ENCODE measurements at regions not wholly inside any gene's neighbourhood (a gene's known extent, or its start where the extent isn't known, plus 50 kb on each side); places are given as distances from the start of the nearest gene placed in this dataset.

DNA sequence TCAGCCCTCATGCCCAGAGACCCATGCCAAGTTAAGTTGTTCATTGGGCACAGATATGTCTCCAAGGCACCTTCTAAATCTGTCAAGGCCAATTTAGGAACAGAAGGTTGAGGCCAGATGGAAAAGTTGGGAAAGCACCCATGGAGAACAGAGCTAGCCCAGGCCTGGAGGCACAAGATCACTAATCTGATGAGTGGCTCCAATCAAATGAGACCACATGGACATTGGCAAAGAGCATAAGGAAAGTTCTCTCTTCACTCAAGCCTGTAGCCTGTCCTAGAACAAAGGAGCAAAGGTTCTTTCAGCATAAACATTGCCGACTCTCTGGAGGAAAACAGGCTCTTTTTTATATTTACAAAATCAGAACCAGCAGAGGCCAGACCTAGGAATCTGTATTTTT lies 154.8 kb downstream of the RNF152 start:
- no peak for TF ChIP-seq FOS (IDR thresholded peaks at IDR 0.05; ENCODE audit: borderline replicate concordance, insufficient read depth, low read length)
- TF ChIP-seq POLR2AphosphoS5 (IDR thresholded peaks at IDR 0.05; ENCODE audit: insufficient read depth, low read depth, low read length): no peak
- no peak for TF ChIP-seq MAX (IDR thresholded peaks at IDR 0.05; ENCODE audit: insufficient read depth, insufficient read length)
- no peak for TF ChIP-seq GATA2 (IDR thresholded peaks at IDR 0.05; ENCODE audit: insufficient read depth, insufficient read length, low read depth, low read length)
- TF ChIP-seq, protein P1, sequence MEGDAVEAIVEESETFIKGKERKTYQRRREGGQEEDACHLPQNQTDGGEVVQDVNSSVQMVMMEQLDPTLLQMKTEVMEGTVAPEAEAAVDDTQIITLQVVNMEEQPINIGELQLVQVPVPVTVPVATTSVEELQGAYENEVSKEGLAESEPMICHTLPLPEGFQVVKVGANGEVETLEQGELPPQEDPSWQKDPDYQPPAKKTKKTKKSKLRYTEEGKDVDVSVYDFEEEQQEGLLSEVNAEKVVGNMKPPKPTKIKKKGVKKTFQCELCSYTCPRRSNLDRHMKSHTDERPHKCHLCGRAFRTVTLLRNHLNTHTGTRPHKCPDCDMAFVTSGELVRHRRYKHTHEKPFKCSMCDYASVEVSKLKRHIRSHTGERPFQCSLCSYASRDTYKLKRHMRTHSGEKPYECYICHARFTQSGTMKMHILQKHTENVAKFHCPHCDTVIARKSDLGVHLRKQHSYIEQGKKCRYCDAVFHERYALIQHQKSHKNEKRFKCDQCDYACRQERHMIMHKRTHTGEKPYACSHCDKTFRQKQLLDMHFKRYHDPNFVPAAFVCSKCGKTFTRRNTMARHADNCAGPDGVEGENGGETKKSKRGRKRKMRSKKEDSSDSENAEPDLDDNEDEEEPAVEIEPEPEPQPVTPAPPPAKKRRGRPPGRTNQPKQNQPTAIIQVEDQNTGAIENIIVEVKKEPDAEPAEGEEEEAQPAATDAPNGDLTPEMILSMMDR (IDR thresholded peaks at IDR 0.05; ENCODE audit: extremely low read depth in 1 of 2, insufficient read depth in 1 of 2, low read depth in 1 of 2, low read length in 2 of 2): no peak
- no peak for TF ChIP-seq MYC (IDR thresholded peaks at IDR 0.05; ENCODE audit: low read depth, low read length)
- TF ChIP-seq EZH2 (IDR thresholded peaks at IDR 0.05; ENCODE audit: borderline replicate concordance, low read depth, low read length, severe bottlenecking): no peak
- TF ChIP-seq POLR2A (IDR thresholded peaks at IDR 0.05; ENCODE audit: low read depth, low read length): no peak
- TF ChIP-seq JUN (IDR thresholded peaks at IDR 0.05; ENCODE audit: borderline replicate concordance, insufficient read depth, insufficient read length, low read depth): no peak
- peaks cover 11% of the 10 kb centered on the region for H3K4me1 ChIP-seq (ENCODE audit: control insufficient read depth, extremely low read depth, insufficient read depth, low read length)
- no peaks in the 10 kb centered on the region for H4K20me1 ChIP-seq (replicated peaks; ENCODE audit: control insufficient read depth, extremely low read depth, insufficient read depth, low read length)
- DNase-seq (ENCODE audit: low read depth, low spot score): no peak
- no peaks in the 10 kb centered on the region for H3K9me3 ChIP-seq (replicated peaks; ENCODE audit: control insufficient read depth, insufficient read depth, low read length)
- H3K36me3 ChIP-seq (ENCODE audit: control insufficient read depth in 2 of 2, extremely low read depth in 1 of 2, insufficient read depth in 2 of 2, low read length in 2 of 2): no peaks in the 10 kb centered on the region
- H3K27me3 ChIP-seq (ENCODE audit: control insufficient read depth in 2 of 2, insufficient read depth in 2 of 2, low read length in 2 of 2): no peaks in the 10 kb centered on the region
- ChIA-PET POLR2A (no interaction called here), CTCF (no interaction called here)
- H3K4me2 ChIP-seq (ENCODE audit: insufficient read depth, low read length): no peak overlapping the region
- no peak overlapping the region for H3K4me3 ChIP-seq (replicated peaks in 1 of 3; ENCODE audit: insufficient read depth in 1 of 3, low read depth in 1 of 3, low read length in 3 of 3)
- H3K9ac ChIP-seq (replicated peaks; ENCODE audit: extremely low read depth, insufficient read depth, low read length): no peak overlapping the region
- no peak overlapping the region for H3K27ac ChIP-seq (ENCODE audit: insufficient read depth, low read depth, low read length)
- FAIRE-seq: peak; percentile 12
- H2AFZ ChIP-seq (ENCODE audit: low read depth, low read length): no peak overlapping the region
- dilution Hi-C loops (cut with MboI; ENCODE audit: extremely low pct_ligation_motif_present, low sequenced_read_pairs) (no loop called here), intact Hi-C loops (cut with micrococcal nuclease) (no loop called here)
- no peaks in the 10 kb centered on the region for H3K9me1 ChIP-seq (replicated peaks; ENCODE audit: control insufficient read depth, extremely low read depth, insufficient read depth, low read length)
- BruUV-seq (replicated peaks): no TSS peak
- H3K79me2 ChIP-seq (ENCODE audit: control insufficient read depth, insufficient read depth, low read length): no peaks in the 10 kb centered on the region

All from endothelial cell of umbilical vein (primary cell).